Sigmoid colon (tissue), 6 donors: ENCODE measurements at regions not wholly inside any gene's neighbourhood (a gene's known extent, or its start where the extent isn't known, plus 50 kb on each side); places are given as distances from the start of the nearest gene placed in this dataset.

Experiments used
- DNase-seq: peaks from one replicate; pipeline ENCODE4 v3.0.0-alpha.2; 2019
- H3K27ac ChIP-seq, 4 donors: fragments of 200-600 bp; sonication (generic); one replicate each; pipeline ENCODE4 v1.5.1; 2016 to 2019; ENCODE audit warnings: mild to moderate bottlenecking in 1 of 4
- H3K27me3 ChIP-seq, 3 donors: fragments of 200-600 bp; sonication (generic); one replicate each; pipeline ENCODE4 v1.5.1; 2019; ENCODE audit warnings: mild to moderate bottlenecking in 1 of 3
- H3K36me3 ChIP-seq, 4 donors: fragments of 200-600 bp; sonication (generic); one replicate each; pipeline ENCODE4 v1.5.1; 2016 to 2019
- H3K4me1 ChIP-seq, 4 donors: fragments of 200-600 bp; sonication (generic); one replicate each; pipeline ENCODE4 v1.5.1; 2017 to 2019
- H3K4me3 ChIP-seq, 4 donors: fragments of 200-600 bp; sonication (generic); one replicate each; pipeline ENCODE4 v1.5.1; 2017 to 2019; ENCODE audit warnings: mild to moderate bottlenecking in 2 of 4, moderate library complexity in 1 of 4
- H3K9me3 ChIP-seq, 4 donors: fragments of 200-600 bp in 3 of 4; sonication (generic) in 3 of 4; one replicate each; pipeline versions ENCODE4 v1.5.1 to v1.6.1; 2013 to 2019
- EP300 ChIP-seq, 4 donors: sonication (generic); formaldehyde crosslinking; IDR thresholded peaks; one replicate each; pipeline ENCODE4 v1.6.1; 2017; ENCODE audit warnings: antibody characterized with exemption in 4 of 4
- POLR2A ChIP-seq, 2 donors: fragments of 450-650 bp; IDR thresholded peaks; one replicate each; pipeline ENCODE4 v1.6.1; 2016; ENCODE audit warnings: antibody characterized with exemption in 2 of 2, mild to moderate bottlenecking in 2 of 2, moderate library complexity in 2 of 2
- POLR2AphosphoS5 ChIP-seq, 4 donors: sonication (generic); formaldehyde crosslinking; IDR thresholded peaks; one replicate each; pipeline ENCODE4 v1.6.1; 2017; ENCODE audit warnings: antibody characterized with exemption in 4 of 4
- WGBS, 2 donors: extraction: QIAGEN DNeasy Blood & Tissue Kit; methylation state at CpG; one replicate each; pipeline ENCODE4 v1.1.7; 2013; 5-methylcytosine and 5-hydroxymethylcytosine counted together
- intact Hi-C: fragments of 100-400 bp; cut with DNase I; formaldehyde crosslinking; loops from one replicate; pipeline ENCODE4 v1.15.1; 2023
- TF ChIP-seq, protein P1 (sequence below), 4 experiments: fragments of 450-650 bp in 3 of 4; fragments of 200-600 bp in 1 of 4; IDR thresholded peaks; one replicate each; pipeline ENCODE4 v1.5.1; 2016 to 2019; ENCODE audit warnings: antibody characterized with exemption in 4 of 4, mild to moderate bottlenecking in 3 of 4, moderate library complexity in 2 of 4
- donor health status: healthy with polysubstance abuse.
- donor health status: healthy.

DNA sequence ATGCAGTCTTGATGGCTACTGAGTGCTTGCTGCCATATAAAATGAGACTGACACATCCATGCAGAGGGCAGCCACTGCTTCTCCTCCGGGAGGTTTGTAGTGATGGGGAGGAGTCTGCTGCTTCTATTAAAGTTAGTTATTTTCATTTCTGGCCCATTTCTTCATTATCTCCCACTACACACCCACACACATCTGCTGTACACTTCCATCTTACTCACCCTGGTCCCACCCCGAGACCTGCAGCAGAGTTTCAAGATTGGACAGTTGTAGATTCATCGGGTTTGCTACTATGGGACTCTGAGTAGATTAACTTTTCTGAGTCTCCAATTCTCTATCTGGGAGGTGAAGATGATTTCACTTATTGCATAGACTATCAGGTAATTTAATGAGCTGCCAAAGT is 176.2 kb upstream of the SNX19 start:
- no peak overlapping the region for H3K27ac ChIP-seq
- no peaks in the 10 kb centered on the region for H3K9me3 ChIP-seq
- intact Hi-C loops = no loop called here
- DNase-seq = no peak
- H3K4me3 ChIP-seq = no peak overlapping the region
- no peaks in the 10 kb centered on the region for H3K36me3 ChIP-seq
- TF ChIP-seq EP300 (IDR thresholded peaks at IDR 0.05) = no peak
- no peak for TF ChIP-seq POLR2A (IDR thresholded peaks at IDR 0.05)
- TF ChIP-seq, protein P1, sequence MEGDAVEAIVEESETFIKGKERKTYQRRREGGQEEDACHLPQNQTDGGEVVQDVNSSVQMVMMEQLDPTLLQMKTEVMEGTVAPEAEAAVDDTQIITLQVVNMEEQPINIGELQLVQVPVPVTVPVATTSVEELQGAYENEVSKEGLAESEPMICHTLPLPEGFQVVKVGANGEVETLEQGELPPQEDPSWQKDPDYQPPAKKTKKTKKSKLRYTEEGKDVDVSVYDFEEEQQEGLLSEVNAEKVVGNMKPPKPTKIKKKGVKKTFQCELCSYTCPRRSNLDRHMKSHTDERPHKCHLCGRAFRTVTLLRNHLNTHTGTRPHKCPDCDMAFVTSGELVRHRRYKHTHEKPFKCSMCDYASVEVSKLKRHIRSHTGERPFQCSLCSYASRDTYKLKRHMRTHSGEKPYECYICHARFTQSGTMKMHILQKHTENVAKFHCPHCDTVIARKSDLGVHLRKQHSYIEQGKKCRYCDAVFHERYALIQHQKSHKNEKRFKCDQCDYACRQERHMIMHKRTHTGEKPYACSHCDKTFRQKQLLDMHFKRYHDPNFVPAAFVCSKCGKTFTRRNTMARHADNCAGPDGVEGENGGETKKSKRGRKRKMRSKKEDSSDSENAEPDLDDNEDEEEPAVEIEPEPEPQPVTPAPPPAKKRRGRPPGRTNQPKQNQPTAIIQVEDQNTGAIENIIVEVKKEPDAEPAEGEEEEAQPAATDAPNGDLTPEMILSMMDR (IDR thresholded peaks at IDR 0.05) = no peak
- no peak for TF ChIP-seq POLR2AphosphoS5 (IDR thresholded peaks at IDR 0.05)
- no peaks in the 10 kb centered on the region for H3K27me3 ChIP-seq
- 86 to 90% methylated on average over 3 of the region's 3 CpGs for WGBS, 2 donors
- H3K4me1 ChIP-seq = no peaks in the 10 kb centered on the region

DNA sequence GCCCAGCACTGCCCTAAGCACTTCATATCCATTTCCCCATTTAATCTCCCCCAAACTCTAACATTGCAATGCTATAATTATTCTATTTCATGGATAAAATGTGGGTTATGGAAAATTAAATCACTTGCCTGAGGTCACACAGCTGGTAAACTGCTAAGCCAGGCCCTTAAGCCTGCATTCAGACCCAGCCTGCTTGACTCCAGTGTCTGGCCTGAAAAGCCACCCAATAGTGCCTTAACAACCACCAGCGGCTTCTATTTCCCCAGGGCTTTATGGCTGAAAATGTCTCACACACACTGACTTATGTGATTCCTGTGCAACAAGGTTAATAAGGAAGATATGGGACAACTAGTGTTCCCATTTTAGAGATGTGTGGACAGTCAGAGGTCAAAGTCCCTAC is 178.5 kb upstream of the SNX19 start:
- DNase-seq = no peak
- WGBS, 2 donors = 73 to 80% methylated on average over 1 of the region's 1 CpG
- H3K36me3 ChIP-seq = no peaks in the 10 kb centered on the region
- no peaks in the 10 kb centered on the region for H3K9me3 ChIP-seq
- intact Hi-C loops = no loop called here
- no peak overlapping the region for H3K4me3 ChIP-seq
- no peaks in the 10 kb centered on the region for H3K27me3 ChIP-seq
- peaks cover 0 to 5% (median 0%) of the 10 kb centered on the region in 4 donors for H3K4me1 ChIP-seq
- TF ChIP-seq POLR2AphosphoS5 (IDR thresholded peaks at IDR 0.05) (no peak), POLR2A (IDR thresholded peaks at IDR 0.05) (no peak), EP300 (IDR thresholded peaks at IDR 0.05) (no peak)
- TF ChIP-seq, protein P1 (IDR thresholded peaks at IDR 0.05) = no peak
- H3K27ac ChIP-seq = no peak overlapping the region

DNA sequence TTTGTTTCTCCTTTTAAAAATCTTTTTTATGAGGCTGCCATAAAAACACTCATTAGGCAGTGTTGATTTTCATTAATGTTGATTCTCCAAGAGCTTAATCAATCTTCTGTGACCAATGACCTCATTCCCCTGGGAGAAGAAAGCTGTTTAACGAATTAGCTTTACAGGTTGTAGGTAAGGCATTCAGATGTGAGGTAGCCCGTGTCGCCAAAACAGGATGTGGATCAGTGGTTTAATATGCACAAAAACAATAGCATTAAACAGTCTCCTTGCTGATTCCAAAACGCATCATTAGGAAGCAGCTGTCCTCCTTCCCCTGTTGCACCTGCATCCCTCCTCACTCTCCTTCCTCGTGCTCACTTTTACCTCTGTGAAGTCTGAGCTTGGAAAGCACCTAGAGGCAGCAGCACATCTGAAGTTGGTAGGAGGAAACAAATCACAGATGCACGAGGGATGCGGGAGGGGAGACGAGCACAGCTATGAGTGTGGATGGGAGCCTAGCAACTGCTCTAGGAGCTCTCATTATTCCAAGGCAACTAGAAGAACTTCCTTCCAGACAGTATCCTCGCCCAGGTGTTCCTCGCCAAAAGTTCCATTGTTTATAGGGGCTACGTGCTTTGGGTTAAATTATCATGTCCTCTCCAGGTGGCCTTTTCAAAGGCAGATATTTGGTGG is 179.4 kb upstream of the SNX19 start:
- Histone ChIP-seq H3K36me3 (no peaks in the 10 kb centered on the region), H3K4me1 (peaks cover 0 to 5% (median 0%) of the 10 kb centered on the region in 4 donors), H3K9me3 (no peaks in the 10 kb centered on the region), H3K27ac (no peak overlapping the region), H3K4me3 (no peak overlapping the region), H3K27me3 (no peaks in the 10 kb centered on the region)
- no peak for TF ChIP-seq POLR2A (IDR thresholded peaks at IDR 0.05)
- TF ChIP-seq POLR2AphosphoS5 (IDR thresholded peaks at IDR 0.05) = no peak
- no peak for TF ChIP-seq EP300 (IDR thresholded peaks at IDR 0.05)
- TF ChIP-seq, protein P1 (IDR thresholded peaks at IDR 0.05) = no peak
- intact Hi-C loops = no loop called here
- DNase-seq = no peak
- WGBS, 2 donors = 62 to 67% methylated on average over 11 of the region's 11 CpGs

DNA sequence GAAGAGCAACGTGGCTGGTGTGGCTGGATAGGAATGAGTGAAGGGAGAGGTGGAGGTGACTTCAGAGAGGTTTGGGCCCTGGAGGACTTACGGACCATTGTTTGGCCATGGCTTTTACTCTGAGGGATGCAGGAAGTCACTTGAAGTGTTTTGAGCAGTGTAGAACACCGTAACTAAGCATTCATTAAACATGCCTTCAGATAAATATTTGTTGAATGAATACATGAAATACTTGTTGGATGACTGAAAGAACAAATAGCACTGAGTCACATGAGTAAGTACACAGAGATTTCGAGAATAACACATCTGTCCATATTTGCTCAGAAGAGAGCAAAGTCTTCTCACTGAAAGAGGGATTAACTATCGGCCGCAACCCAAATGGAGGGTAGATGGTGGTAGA is 182.7 kb upstream of the SNX19 start:
- intact Hi-C loops = no loop called here
- DNase-seq = no peak
- Histone ChIP-seq H3K27me3 (no peaks in the 10 kb centered on the region), H3K9me3 (no peaks in the 10 kb centered on the region), H3K27ac (no peak overlapping the region), H3K36me3 (no peaks in the 10 kb centered on the region), H3K4me1 (peaks cover 0 to 5% (median 0%) of the 10 kb centered on the region in 4 donors), H3K4me3 (no peak overlapping the region)
- WGBS, 2 donors = 52 to 72% methylated on average over 6 of the region's 6 CpGs
- TF ChIP-seq EP300 (IDR thresholded peaks at IDR 0.05) = no peak
- TF ChIP-seq, protein P1 (IDR thresholded peaks at IDR 0.05) = no peak

DNA sequence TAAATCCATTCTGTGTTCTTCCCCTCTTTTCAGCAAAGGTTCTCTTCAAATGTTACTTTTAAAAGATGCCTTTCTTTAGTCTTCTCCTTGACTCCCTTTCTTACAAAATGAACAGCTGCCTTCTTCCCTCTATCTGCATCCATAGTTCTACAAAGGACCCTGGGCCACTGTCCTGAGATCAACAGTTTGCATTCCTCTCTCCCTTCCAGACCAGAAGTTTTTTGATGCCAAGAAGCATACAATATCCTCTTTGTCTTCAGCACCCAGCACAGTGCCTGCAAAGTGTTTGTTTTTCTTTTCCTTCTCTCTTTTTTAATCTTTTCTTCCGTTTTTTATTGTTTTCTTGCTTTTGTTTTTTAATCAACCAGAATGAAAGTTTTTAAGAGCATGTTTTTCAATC is 183.5 kb upstream of the SNX19 start:
- Histone ChIP-seq H3K27me3 (no peaks in the 10 kb centered on the region), H3K27ac (no peak overlapping the region), H3K4me3 (no peak overlapping the region), H3K9me3 (no peaks in the 10 kb centered on the region), H3K4me1 (peaks cover 0 to 5% (median 0%) of the 10 kb centered on the region in 4 donors), H3K36me3 (no peaks in the 10 kb centered on the region)
- DNase-seq = no peak
- intact Hi-C loops = no loop called here
- 1 to 46% methylated on average over 1 of the region's 1 CpG for WGBS, 2 donors
- TF ChIP-seq, protein P1 (IDR thresholded peaks at IDR 0.05) = no peak
- TF ChIP-seq POLR2A (IDR thresholded peaks at IDR 0.05) = no peak
- TF ChIP-seq POLR2AphosphoS5 (IDR thresholded peaks at IDR 0.05) = no peak
- TF ChIP-seq EP300 (IDR thresholded peaks at IDR 0.05) = no peak
